ENCODE measurements at regions not wholly inside any gene's neighbourhood (a gene's known extent, or its start where the extent isn't known, plus 50 kb on each side); places are given as distances from the start of the nearest gene placed in this dataset.

GRCh38 chr12:4176168-4176567 is 97.4 kb upstream of the CCND2 start (continued):
- TF ChIP-seq CTCF (IDR thresholded peaks at IDR 0.05 in 2 of 3, conservative IDR thresholded peaks at IDR 0.05 in 1 of 3; ENCODE audit: control insufficient read depth in 2 of 3, extremely low read depth in 1 of 3, insufficient read depth in 1 of 3, low read depth in 3 of 3, low read length in 3 of 3) (no peak), NFYB (IDR thresholded peaks at IDR 0.05; ENCODE audit: insufficient read depth, low read depth, low read length) (no peak), TAF1 (IDR thresholded peaks at IDR 0.05; ENCODE audit: borderline replicate concordance, low read depth, low read length) (no peak), STAT3 (IDR thresholded peaks at IDR 0.05; ENCODE audit: low read depth, low read length) (no peak), TCF12 (IDR thresholded peaks at IDR 0.05; ENCODE audit: low read depth, low read length) (no peak)

- Histone ChIP-seq H3K4me1 (ENCODE audit: control insufficient read depth, insufficient read depth, low read length) (peaks cover 19% of the 10 kb centered on the region; the same call in 1 of the 2 replicates), H3K27me3 (replicated peaks in 1 of 2; ENCODE audit: control insufficient read depth in 2 of 2, insufficient read depth in 2 of 2, low read length in 1 of 2) (no peaks in the 10 kb centered on the region), H3K4me3 (no peak overlapping the region), H3K27ac (ENCODE audit: control insufficient read depth, insufficient read depth) (no peak overlapping the region), H3K9ac (ENCODE audit: control insufficient read depth, insufficient read depth, low read length) (no peak overlapping the region), H3K9me3 (replicated peaks; ENCODE audit: control insufficient read depth, insufficient read depth, low read length) (no peaks in the 10 kb centered on the region), H4K20me1 (ENCODE audit: control insufficient read depth, insufficient read depth) (no peaks in the 10 kb centered on the region), H3K36me3 (ENCODE audit: control insufficient read depth in 2 of 2, insufficient read depth in 2 of 2, low read length in 1 of 2) (no peaks in the 10 kb centered on the region), H3K79me2 (ENCODE audit: control insufficient read depth, insufficient read depth, low read length) (no peaks in the 10 kb centered on the region), H3K4me2 (ENCODE audit: control insufficient read depth, insufficient read depth) (no peak overlapping the region), H2AFZ (ENCODE audit: control insufficient read depth, low read depth, low read length) (no peak overlapping the region)
- 94% methylated on average over 3 of the region's 3 CpGs for WGBS (ENCODE audit: insufficient coverage, insufficient replicate concordance, low lambda C conversion rate, missing lambda C conversion rate)
- ChIA-PET SMC1A (ENCODE audit: uncharacterized antibody, unreplicated experiment) (interaction anchor here (0.9 to 3.1 kb wide), 6 partner anchors 17 to 102 kb away, joined by 3 to 10 read pairs (median 4); no protein-coding TSS in a partner anchor), RAD21 (ENCODE audit: unreplicated experiment) (interaction anchor here (1.0 to 1.4 kb wide), 2 partner anchors 27 to 102 kb away, joined by 4 read pairs; no protein-coding TSS in a partner anchor), CTCF (interaction anchor here (0.9 to 1.1 kb wide), 3 partner anchors 9 to 103 kb away, joined by 3 to 4 read pairs (median 3); no protein-coding TSS in a partner anchor), POLR2A (interaction anchor here (0.7 to 1.0 kb wide), 3 partner anchors 9 to 18 kb away, joined by 3 read pairs; no protein-coding TSS in a partner anchor)
- intact Hi-C loops (cut with micrococcal nuclease; ENCODE audit: unreplicated experiment) (no loop called here), in situ Hi-C loops (cut with MboI) (no loop called here)
- FAIRE-seq = no peak
- no TSS peak for BruUV-seq (replicated peaks)
- DNase-seq (ENCODE audit: low read depth, low spot score) = no peak
- no peak for ATAC-seq
- TF ChIP-seq RAD21 (IDR thresholded peaks at IDR 0.05; ENCODE audit: insufficient read depth, low read depth, low read length) = no peak
- no peak for TF ChIP-seq EGR1 (IDR thresholded peaks at IDR 0.05; ENCODE audit: borderline replicate concordance in 1 of 2, low read depth in 2 of 2, low read length in 2 of 2)
- no peak for TF ChIP-seq PML (IDR thresholded peaks at IDR 0.05; ENCODE audit: low read length)
Observed at GRCh38 chr12:4174417-4174816, 99.1 kb upstream of the CCND2 start.
